NCI-H226 (cell line): ENCODE measurements at regions not wholly inside any gene's neighbourhood (a gene's known extent, or its start where the extent isn't known, plus 50 kb on each side); places are given as distances from the start of the nearest gene placed in this dataset.

Experiments used
- DNase-seq: peaks from one replicate; pipeline ENCODE4 v3.0.0-alpha.2; 2015

DNA sequence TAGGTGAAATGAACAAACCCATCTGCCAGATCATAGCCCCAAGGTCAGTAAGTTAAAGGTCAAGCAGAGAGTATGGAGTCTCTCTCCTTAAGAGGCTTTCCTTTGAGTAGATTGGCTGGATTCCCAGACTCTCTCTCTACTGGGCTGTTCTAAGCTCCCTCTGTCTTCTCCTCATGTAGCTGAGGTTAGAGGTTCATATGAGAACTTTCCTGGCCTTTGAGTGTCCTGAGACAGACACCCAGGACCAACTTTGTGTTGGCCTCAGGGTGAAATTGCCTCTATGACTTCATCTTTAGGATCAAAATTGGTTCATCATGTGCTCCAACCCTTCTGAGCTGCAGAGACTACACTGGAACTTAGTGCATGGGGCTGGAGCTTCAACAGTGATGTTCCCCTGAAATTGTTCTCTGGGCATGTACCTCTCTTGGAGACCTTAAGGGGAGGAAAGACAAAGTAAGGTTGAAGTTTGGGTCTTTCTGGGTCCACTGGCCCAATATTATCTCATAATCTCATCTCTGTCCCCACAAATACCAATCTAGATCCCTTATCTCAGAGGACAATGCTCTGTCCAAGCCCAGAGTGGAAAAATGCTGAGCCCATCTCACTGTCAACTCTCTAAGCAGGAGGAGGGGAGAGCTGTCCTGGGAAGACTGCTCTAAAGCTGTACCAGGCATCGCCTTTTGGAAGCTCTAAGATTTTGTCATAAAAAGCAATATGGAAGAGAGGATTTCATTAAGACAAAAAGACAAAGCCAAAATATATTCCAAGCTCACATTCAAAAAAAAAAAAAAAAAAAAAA lies 177.3 kb upstream of the ARL4C start:
- DNase-seq = no peak

DNA sequence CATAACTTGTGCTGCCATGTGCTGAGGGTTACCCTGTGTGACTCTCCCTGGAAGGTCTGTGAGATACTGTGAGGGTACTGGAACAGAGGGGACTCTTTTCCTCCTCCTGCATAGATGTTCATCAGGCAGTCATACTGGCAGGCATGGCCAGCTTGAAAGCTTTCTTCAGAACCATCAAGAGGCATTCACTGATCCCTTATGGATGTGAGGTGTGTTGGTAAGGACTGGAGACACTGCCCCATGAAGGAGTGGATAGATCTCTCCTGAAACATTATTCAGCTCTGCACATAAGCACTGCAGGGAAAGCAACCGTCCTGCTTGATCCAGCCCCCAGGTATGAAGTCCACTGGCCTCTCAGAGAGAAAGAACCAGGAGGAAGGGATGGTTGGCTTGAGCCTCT lies 176.6 kb upstream of the ARL4C start:
- no peak for DNase-seq

DNA sequence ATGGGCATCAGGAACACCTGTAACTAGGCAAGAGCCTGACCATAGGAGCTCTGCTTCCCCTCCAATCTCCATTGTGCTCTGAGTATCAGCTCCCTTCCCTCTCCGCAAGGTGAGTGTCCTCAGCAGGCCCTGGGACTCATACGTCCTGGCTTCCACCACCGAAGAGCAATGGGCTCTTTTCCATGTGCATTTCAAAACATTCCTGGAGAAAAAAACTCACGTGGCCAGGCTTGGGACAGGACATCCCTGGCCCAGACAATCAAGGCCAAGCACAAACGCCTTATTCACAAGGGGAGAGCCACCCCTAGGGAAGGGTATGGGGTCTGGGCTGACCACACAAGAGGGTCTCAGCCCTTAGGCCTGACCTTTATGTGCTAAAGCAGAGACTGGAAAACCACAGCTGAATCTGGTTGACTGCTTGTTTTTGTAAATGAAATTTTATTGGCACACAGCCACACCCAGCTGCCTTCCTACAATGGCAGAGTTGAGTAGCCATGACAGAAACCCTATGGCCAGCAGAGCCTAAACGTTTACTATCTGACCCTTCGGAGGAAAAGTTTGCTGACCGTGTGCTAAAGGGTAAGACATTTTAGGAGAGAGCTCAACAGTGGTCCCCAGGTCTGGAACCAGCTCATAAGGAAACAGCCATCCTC lies 175.7 kb upstream of the ARL4C start:
- no peak for DNase-seq

DNA sequence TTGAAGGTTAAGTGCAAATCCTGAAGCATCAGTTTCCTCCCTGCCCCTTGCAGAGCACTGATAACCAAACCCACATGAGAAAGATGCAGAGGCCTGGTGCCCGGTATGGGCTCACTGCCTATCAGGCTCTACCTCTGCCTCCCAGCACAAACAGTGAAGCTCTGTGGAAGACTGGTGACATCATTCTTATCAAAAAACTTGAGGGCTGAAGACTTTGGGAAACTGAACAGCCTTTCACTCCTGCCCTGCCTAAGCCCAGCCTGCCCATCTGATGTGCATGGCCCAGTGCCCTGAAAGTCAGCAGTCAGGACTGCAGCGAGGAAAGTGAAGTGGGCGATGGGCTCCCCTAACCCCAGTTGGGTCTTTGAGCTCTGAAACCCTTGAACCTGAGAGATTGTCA lies 174.8 kb upstream of the ARL4C start:
- DNase-seq = peak; percentile 83

DNA sequence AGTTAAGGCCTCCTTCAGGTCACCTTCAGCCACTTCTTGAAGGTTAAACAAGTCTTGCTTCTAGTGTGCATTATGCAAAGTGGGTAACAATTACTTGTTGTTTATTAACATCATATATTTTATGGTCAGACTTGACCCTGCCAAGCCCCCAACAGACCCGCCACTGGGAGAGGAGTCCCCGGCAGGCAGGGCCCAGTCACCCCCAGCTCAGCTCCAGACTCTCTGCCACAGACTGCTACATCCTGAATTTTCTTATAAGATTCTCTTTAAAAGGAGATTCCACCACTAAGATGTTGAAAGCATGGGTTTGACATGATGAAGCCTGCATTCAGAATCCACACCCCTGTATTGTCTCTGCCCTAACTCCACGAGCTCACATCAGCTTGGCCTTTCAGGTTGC lies 174.3 kb upstream of the ARL4C start:
- DNase-seq = no peak

DNA sequence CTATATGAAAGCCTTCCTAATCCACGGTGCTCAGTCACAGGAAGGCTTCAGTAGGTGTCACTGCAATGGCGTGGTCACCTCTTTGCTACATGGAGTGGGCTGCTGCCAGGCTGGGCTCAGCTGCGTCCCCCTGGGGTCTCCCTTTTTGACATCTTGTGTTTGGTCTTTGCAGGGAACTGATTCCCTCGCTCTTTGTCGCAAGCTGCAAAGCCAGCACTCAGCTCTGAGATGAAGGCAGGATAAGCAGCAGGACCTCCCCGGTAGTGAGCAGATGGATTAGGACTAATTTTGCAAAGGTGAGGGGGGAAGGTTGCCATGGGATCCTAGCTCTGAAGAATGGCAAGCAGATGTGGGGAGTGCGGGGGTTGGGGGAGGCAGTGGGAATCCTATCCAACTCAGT lies 173.9 kb upstream of the ARL4C start:
- DNase-seq = no peak

DNA sequence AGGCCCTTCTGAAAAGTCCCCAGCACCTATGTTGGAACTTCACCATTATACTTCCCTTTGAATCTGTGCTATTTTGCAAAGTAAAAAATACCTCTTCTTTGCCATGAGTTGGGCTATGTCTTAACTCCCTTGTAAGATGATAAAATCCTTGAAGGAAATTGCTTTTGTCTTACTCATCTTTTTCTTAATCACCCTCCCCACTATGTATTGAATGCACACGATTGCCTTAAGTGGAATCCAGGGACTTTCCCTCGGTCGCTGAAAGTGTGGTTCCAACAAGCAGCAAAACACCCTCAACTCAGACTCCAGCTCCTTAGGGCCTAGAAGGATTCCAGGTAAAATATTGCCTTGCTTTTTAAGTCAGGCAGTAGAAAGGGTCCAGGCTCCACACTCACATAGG lies 173.2 kb upstream of the ARL4C start:
- DNase-seq = peak; percentile 91

DNA sequence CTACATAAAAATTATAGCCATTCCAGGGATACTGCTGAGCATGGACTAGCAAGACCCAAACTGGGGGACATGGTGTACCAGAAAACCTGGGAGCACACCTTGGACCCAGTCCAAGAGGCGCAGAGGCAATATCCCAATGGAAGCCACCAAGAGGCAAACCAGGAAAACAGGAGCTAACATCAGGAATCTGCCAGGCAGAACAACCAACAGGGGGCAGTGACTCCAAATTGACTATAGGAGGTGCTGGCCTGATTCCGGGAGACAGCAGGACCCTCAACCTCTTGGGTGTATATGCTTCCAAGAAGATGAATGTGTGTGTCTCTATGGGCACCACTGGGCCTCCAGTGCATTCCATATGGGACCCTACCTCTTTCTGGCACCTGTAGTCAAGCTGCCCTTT lies 172.7 kb upstream of the ARL4C start:
- DNase-seq = no peak

DNA sequence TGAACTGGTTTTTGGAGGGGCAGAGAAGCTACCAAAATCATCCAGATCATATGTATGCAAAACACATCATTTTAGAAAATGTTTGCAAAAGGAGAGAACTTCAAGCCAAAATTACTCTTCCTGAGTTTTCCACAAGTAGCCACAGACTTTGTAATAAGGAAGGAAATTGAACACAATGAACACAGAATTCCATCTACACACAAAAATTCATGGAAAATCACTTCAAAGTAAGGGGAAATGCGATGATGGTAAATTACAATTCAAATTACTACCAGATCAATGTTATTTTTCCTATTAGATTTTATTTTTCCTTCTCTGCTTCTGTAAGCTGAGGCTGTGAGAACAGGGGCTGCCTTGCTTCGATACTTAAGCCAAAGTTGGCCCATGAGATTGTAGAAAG lies 172.1 kb upstream of the ARL4C start:
- no peak for DNase-seq

DNA sequence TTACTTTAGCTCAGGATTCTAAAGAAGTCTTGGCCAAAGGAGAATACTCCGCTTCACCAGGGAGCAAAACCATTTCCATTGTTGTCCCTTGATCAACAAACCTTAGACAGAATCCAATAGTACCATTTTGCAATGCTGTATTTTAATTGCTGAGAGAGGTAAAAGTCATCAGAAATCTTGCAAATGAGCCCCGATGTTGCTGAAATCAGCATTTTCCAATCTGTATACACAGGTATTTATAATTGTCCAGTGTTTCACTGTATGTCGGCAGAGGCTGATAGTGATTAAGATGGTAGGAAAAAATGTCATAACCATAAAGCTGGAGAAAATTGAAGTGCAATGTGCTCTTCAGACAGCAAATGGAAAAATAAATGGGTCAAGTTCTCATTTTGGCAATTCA lies 170.0 kb upstream of the ARL4C start:
- DNase-seq = no peak

DNA sequence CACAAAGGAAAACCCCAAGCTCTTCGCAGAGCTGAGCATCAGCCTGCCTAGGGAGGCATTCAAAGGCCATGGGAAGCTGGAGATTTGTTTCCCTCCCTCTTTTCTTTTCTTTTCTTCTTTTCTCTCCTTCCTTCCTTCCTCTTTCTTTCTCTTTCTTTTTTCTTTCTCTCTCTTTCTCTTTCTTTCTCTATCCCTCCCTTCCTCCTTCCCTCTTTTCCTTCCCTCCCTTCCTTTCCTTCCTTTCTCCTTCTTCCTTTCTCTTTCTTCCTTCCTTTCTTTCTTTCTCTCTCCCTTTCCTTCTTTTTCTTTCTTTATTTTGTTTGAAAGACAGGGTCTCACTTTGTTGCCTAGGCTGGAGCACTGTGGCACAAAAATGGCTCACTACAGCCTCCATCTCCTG lies 168.4 kb upstream of the ARL4C start:
- no peak for DNase-seq

DNA sequence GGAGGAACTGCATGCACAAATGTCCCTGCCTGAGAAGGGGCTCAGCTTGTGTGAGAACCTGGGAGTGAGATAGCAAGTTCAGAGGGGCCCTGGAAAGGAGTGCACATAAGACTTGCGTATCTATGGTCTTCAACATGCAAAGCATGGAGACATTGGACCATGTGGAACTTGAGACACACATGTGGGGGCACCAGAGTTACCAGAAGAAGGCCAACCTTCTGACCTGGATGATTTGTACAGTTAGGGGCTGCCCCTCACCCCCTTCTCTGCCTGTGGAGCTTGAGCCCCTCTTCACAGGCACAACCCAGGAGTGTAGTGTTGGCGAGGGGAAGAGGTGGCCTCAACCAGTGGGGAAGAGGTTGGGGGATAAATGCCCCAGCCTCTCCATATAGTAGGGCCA lies 165.0 kb upstream of the ARL4C start:
- DNase-seq = no peak

DNA sequence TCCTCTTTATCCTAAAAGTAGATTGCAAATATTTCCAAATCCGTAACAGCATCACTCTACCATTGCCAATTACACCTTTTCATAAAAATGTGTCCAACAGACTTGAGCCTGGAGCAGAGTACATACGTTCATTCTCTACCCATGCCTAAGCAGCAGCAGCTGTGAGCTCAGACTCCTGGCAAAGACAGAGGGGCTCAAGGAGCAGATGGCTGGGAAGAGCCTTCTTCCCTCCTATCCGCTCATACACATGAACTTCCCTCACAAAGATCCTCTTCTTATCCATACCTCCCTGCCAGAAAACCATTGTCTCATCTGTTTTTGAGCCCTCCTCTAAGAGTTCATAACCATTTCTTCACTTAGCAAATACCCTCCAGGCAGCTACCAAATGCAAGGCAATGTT lies 164.3 kb upstream of the ARL4C start:
- DNase-seq = no peak

DNA sequence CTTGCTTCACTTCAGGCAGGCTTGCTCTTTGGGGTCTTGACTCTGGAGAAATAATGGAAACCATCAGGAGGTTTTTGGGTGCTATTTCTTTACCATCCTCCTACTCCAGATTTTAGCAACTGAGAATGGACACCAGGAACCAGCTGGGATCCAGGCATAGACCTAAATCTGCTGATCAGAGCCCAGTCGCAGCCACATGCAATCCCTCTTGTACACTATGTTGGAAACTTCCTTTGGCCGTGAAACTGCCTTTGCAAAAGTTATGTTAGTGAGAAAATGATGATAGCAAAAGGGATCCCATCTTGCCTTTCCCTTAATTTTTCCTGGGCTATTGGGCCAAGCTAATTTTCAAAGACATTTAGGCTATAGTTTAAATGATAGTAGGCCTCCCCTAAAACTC lies 158.8 kb upstream of the ARL4C start:
- no peak for DNase-seq

DNA sequence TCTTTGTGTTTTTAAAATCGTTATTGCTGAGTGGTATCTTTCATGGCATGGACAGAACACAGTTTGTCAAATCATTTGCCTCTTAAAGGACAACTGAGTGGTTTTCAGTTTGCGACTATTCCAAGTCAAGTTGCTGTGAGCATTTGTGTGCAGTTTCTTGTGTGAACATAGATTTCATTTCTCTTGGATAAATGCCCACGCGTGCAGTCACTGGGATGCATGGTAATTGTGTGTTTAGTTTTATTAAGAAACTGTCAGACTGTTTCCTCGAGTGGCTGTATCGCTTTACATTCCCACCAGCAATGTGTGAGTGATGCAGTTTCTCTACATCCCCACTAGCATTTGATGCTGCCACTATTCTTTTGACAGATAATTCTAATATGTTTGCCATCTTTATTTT lies 154.0 kb upstream of the ARL4C start:
- no peak for DNase-seq

DNA sequence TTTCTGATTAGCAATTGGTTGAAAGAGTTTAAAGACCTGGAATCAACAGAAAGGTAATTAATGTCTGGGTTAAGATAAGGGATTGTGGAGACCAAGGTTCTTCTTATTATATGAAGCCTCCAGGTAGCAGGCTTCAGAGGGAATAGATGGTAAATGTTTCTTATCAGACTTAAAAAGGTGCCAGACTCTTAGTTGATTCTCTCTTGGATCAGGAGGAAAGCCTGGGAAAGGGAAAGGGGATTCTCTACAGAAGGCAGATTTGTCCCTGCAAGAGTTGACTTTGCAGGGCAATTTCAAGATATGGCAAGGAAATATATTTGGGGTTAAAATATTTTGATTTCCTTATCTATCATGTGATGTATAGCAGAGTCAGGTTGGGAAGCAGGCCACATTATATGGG lies 153.1 kb upstream of the ARL4C start:
- no peak for DNase-seq

DNA sequence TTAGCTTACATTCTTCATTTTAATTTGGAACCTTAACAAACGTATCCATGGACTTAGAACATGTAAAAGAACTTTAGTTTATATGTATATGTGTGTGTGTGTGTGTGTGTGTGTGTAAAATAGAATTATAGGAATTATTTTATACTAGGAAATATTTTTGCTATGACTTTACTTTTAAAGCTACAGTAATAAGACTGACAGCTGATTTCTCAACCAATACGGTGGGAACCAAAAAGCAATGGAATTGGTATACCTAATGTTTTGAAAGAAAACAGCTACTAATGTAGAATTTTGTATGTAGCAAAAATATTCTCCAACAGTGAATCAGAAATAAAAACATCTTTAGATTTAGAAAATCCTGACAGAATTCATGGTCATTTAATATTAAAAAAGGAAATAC lies 146.5 kb upstream of the ARL4C start:
- DNase-seq = no peak

DNA sequence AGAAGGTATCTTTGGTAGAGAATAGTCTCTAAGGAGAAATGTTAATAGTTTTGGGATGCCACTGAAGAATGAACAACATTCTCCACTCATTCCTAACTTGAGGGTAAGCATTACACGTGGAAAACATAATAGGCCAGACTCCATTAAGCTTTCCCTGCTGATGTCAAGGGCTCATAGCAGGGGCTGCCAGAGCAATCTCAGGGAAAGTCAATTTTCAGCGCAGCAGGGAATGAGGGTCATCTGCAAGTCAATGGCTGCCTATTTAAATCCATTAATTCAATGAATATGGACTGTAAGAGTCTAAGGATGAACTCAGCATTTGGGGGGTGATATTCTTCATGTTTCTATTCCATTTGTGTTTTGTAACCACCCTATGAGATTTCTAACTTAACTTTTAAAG lies 144.2 kb upstream of the ARL4C start:
- no peak for DNase-seq

DNA sequence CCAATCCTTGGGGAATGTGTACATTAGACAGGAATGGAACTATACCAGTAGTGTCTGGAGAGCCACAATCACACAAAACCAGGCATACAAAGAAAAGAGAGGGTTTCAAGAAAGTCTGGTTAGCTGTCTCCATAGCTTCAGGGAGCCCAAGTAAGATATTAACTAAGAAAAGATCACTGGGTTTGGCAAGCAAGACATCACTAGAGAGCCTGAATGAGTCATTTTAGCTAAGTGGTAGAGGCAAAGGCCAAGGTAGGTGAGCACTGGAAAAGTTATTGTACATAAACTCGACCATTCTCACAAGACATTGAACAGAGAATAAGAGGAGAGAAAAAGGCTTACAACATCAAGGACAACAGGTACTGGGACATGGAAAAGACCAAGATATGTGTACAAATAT lies 143.8 kb upstream of the ARL4C start:
- DNase-seq = no peak

DNA sequence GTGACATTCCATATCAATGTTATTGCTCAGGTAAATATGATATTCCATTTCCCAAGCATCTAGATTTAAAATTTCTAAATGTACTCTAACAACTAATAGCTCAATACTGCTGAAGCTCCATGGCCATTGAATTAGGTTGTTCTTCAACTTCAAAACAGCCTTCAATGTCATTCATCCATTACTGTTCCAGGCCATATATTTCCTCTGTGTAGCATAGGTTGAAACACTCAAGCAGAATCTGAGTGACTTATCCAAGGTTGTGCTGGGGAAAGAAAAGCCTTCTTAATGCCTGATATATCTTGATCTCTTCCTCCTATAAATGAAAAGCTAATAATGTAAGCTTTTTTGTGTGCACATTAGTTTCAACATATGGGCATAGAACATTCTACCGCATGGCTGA lies 142.1 kb upstream of the ARL4C start:
- no peak for DNase-seq

DNA sequence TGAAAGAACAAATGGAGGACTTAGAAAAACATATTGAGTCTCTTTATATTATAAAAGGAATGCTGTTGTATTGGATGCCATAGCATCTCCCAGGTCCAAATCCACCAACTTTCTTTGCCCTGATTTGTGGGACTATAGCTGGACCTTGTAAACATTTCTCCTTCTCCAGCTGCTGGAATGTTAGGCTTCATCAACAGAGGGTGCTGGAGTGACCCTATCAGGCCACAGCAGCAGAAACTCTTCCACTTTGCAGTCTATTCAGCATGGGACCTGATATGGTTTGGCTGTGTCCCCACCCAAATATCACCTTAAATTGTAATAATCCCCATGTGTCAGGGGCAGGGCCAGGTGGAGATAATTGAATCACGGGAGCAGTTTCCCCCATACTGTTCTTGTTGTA lies 138.4 kb upstream of the ARL4C start:
- DNase-seq = no peak

DNA sequence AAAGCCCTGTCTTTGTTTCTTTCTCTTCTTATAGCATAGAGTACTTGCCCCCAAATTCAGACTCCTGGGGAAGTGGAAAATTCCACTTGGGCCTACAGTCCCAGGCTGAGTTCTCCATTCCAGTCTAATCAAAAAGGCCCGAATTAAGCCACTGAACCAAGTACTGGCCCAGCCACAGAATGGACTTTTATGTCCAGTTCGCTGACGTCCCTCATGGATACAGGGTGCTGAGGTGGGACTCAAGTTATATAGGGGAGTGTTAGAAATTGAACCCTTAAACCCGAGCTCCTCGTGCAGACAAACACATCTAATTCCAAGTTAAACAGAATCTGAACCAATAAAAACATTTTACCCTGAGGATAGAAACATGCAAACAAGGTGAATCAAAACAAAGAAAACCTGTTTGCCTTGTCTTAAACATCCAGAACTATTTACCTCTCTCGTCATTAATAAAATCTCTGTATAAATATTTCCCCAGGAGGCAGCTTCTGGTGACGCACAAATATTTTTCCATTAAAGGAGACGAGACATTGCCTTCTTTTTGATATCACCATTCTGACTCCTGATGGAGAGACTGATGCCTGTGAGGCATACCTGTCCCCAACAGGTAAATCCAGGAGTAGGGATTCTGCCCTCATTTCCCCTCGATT lies 136.8 kb upstream of the ARL4C start:
- no peak for DNase-seq

DNA sequence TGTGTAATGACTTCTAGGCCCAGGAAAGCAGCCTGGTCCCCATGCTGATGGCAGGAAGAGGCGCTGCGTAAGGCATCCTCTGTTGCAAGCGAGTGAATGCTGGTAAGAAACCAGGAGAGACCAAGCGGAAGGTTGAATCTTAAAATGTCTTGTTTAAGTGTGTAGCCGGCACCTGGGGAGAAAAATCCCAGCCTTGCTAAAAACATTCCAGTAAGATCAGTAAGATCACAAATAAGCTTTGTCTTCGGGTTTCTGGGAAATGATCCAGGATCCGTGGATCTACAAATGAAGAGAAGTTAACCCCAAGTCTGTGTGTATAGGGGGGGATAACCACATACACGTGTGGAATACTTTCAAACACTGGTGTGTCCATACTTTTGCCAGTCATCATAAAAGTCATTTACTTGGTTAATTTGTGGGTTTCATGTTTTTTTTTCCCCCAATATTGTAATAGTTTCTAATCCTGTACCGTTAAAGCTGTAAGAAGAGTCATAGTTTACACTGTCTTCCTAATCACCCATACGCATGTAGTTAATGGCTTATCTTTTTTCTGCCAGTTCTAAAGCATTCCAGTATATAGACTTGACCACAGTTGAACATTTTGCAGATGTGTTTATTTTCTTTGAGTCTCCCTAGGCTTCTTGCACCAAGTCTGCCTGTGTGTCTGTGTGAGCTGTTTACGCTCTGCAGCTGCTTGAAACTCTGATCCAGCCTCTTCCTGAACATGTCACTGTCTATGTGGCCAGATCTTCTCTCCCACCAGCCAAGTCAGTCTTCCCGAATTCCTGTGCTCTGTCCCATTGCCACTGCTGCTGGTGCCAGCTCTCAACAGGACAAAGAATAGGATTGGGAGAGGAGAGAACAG lies 135.9 kb upstream of the ARL4C start:
- DNase-seq = no peak
